ENCODE measurements at regions not wholly inside any gene's neighbourhood (a gene's known extent, or its start where the extent isn't known, plus 50 kb on each side); places are given as distances from the start of the nearest gene placed in this dataset.

GRCh38 chr13:95360464-95361097 lies 59.3 kb upstream of the ABCC4 start:
- Histone ChIP-seq H3K9me3 (ENCODE audit: insufficient read depth, low read length) (no peaks in the 10 kb centered on the region), H3K36me3 (ENCODE audit: insufficient read depth, insufficient read length, low read length) (no peaks in the 10 kb centered on the region), H3K27me3 (ENCODE audit: insufficient read depth, insufficient read length) (no peaks in the 10 kb centered on the region), H3K9ac (ENCODE audit: insufficient read length, low read depth) (no peak overlapping the region), H3K4me3 (ENCODE audit: insufficient read length, low read depth) (no peak overlapping the region), H3K4me1 (ENCODE audit: insufficient read depth, insufficient read length) (no peaks in the 10 kb centered on the region)
- no peak for DNase-seq (ENCODE audit: low read depth, low spot score)
- TF ChIP-seq ZNF274 (IDR thresholded peaks at IDR 0.05; ENCODE audit: low read depth, low read length), result no peak
- no peak for TF ChIP-seq YY1 (IDR thresholded peaks at IDR 0.05; ENCODE audit: insufficient read depth, insufficient read length)
- no peak for TF ChIP-seq SUZ12 (IDR thresholded peaks at IDR 0.05; ENCODE audit: extremely low read depth, insufficient read depth, insufficient read length)

GRCh38 chr13:95361686-95362085 lies 60.4 kb upstream of the ABCC4 start:
- Histone ChIP-seq H3K4me1 (ENCODE audit: insufficient read depth, insufficient read length) (no peaks in the 10 kb centered on the region), H3K9ac (ENCODE audit: insufficient read length, low read depth) (no peak overlapping the region), H3K36me3 (ENCODE audit: insufficient read depth, insufficient read length, low read length) (no peaks in the 10 kb centered on the region)

GRCh38 chr13:95362666-95363065 lies 61.4 kb upstream of the ABCC4 start:
- Histone ChIP-seq H3K4me1 (ENCODE audit: insufficient read depth, insufficient read length) (no peaks in the 10 kb centered on the region), H3K9me3 (ENCODE audit: insufficient read depth, low read length) (no peaks in the 10 kb centered on the region), H3K27me3 (ENCODE audit: insufficient read depth, insufficient read length) (no peaks in the 10 kb centered on the region), H3K36me3 (ENCODE audit: insufficient read depth, insufficient read length, low read length) (no peaks in the 10 kb centered on the region), H3K4me3 (ENCODE audit: insufficient read length, low read depth) (no peak overlapping the region), H3K9ac (ENCODE audit: insufficient read length, low read depth) (no peak overlapping the region)
- DNase-seq (ENCODE audit: low read depth, low spot score), result no peak
- TF ChIP-seq ZNF274 (IDR thresholded peaks at IDR 0.05; ENCODE audit: low read depth, low read length), result no peak
- TF ChIP-seq SUZ12 (IDR thresholded peaks at IDR 0.05; ENCODE audit: extremely low read depth, insufficient read depth, insufficient read length), result no peak
- TF ChIP-seq YY1 (IDR thresholded peaks at IDR 0.05; ENCODE audit: insufficient read depth, insufficient read length), result no peak

More at GRCh38 chr13:95361686-95362085, 60.4 kb upstream of the ABCC4 start:
- DNase-seq (ENCODE audit: low read depth, low spot score), result no peak
- Histone ChIP-seq H3K27me3 (ENCODE audit: insufficient read depth, insufficient read length) (no peaks in the 10 kb centered on the region), H3K4me3 (ENCODE audit: insufficient read length, low read depth) (no peak overlapping the region), H3K9me3 (ENCODE audit: insufficient read depth, low read length) (no peaks in the 10 kb centered on the region)
- no peak for TF ChIP-seq ZNF274 (IDR thresholded peaks at IDR 0.05; ENCODE audit: low read depth, low read length)
- TF ChIP-seq YY1 (IDR thresholded peaks at IDR 0.05; ENCODE audit: insufficient read depth, insufficient read length), result no peak
- TF ChIP-seq SUZ12 (IDR thresholded peaks at IDR 0.05; ENCODE audit: extremely low read depth, insufficient read depth, insufficient read length), result no peak

GRCh38 chr13:95367309-95367843 lies 66.1 kb upstream of the ABCC4 start:
- no peak for DNase-seq (ENCODE audit: low read depth, low spot score)
- no peak for TF ChIP-seq ZNF274 (IDR thresholded peaks at IDR 0.05; ENCODE audit: low read depth, low read length)
- TF ChIP-seq YY1 (IDR thresholded peaks at IDR 0.05; ENCODE audit: insufficient read depth, insufficient read length), result no peak
- TF ChIP-seq SUZ12 (IDR thresholded peaks at IDR 0.05; ENCODE audit: extremely low read depth, insufficient read depth, insufficient read length), result no peak

GRCh38 chr13:95368998-95369397 lies 67.7 kb upstream of the ABCC4 start:
- Histone ChIP-seq H3K27me3 (ENCODE audit: insufficient read depth, insufficient read length) (no peaks in the 10 kb centered on the region), H3K9ac (ENCODE audit: insufficient read length, low read depth) (no peak overlapping the region), H3K4me3 (ENCODE audit: insufficient read length, low read depth) (no peak overlapping the region), H3K36me3 (ENCODE audit: insufficient read depth, insufficient read length, low read length) (no peaks in the 10 kb centered on the region), H3K4me1 (ENCODE audit: insufficient read depth, insufficient read length) (no peaks in the 10 kb centered on the region), H3K9me3 (ENCODE audit: insufficient read depth, low read length) (no peaks in the 10 kb centered on the region)
- TF ChIP-seq YY1 (IDR thresholded peaks at IDR 0.05; ENCODE audit: insufficient read depth, insufficient read length) (no peak), SUZ12 (IDR thresholded peaks at IDR 0.05; ENCODE audit: extremely low read depth, insufficient read depth, insufficient read length) (no peak), ZNF274 (IDR thresholded peaks at IDR 0.05; ENCODE audit: low read depth, low read length) (no peak)
- DNase-seq (ENCODE audit: low read depth, low spot score), result no peak

More at GRCh38 chr13:95367309-95367843, 66.1 kb upstream of the ABCC4 start:
- Histone ChIP-seq H3K36me3 (ENCODE audit: insufficient read depth, insufficient read length, low read length) (no peaks in the 10 kb centered on the region), H3K27me3 (ENCODE audit: insufficient read depth, insufficient read length) (no peaks in the 10 kb centered on the region), H3K4me3 (ENCODE audit: insufficient read length, low read depth) (no peak overlapping the region), H3K9me3 (ENCODE audit: insufficient read depth, low read length) (no peaks in the 10 kb centered on the region), H3K4me1 (ENCODE audit: insufficient read depth, insufficient read length) (no peaks in the 10 kb centered on the region), H3K9ac (ENCODE audit: insufficient read length, low read depth) (no peak overlapping the region)

GRCh38 chr13:95375706-95376105 lies 74.5 kb upstream of the ABCC4 start:
- no peaks in the 10 kb centered on the region for H3K4me1 ChIP-seq (ENCODE audit: insufficient read depth, insufficient read length)
- no peak for DNase-seq (ENCODE audit: low read depth, low spot score)
- H3K4me3 ChIP-seq (ENCODE audit: insufficient read length, low read depth), result no peak overlapping the region
- no peak overlapping the region for H3K9ac ChIP-seq (ENCODE audit: insufficient read length, low read depth)
- H3K27me3 ChIP-seq (ENCODE audit: insufficient read depth, insufficient read length), result no peaks in the 10 kb centered on the region
- H3K36me3 ChIP-seq (ENCODE audit: insufficient read depth, insufficient read length, low read length), result no peaks in the 10 kb centered on the region
- H3K9me3 ChIP-seq (ENCODE audit: insufficient read depth, low read length), result no peaks in the 10 kb centered on the region
- TF ChIP-seq ZNF274 (IDR thresholded peaks at IDR 0.05; ENCODE audit: low read depth, low read length) (no peak), SUZ12 (IDR thresholded peaks at IDR 0.05; ENCODE audit: extremely low read depth, insufficient read depth, insufficient read length) (no peak), YY1 (IDR thresholded peaks at IDR 0.05; ENCODE audit: insufficient read depth, insufficient read length) (no peak)

GRCh38 chr13:95378603-95379002 lies 77.4 kb upstream of the ABCC4 start:
- Histone ChIP-seq H3K9ac (ENCODE audit: insufficient read length, low read depth) (no peak overlapping the region), H3K4me3 (ENCODE audit: insufficient read length, low read depth) (no peak overlapping the region), H3K9me3 (ENCODE audit: insufficient read depth, low read length) (no peaks in the 10 kb centered on the region), H3K27me3 (ENCODE audit: insufficient read depth, insufficient read length) (no peaks in the 10 kb centered on the region), H3K4me1 (ENCODE audit: insufficient read depth, insufficient read length) (no peaks in the 10 kb centered on the region), H3K36me3 (ENCODE audit: insufficient read depth, insufficient read length, low read length) (no peaks in the 10 kb centered on the region)
- TF ChIP-seq YY1 (IDR thresholded peaks at IDR 0.05; ENCODE audit: insufficient read depth, insufficient read length), result no peak
- TF ChIP-seq ZNF274 (IDR thresholded peaks at IDR 0.05; ENCODE audit: low read depth, low read length), result no peak
- TF ChIP-seq SUZ12 (IDR thresholded peaks at IDR 0.05; ENCODE audit: extremely low read depth, insufficient read depth, insufficient read length), result no peak
- no peak for DNase-seq (ENCODE audit: low read depth, low spot score)

Measured in NT2/D1 (cell line).